ENCODE measurements at regions not wholly inside any gene's neighbourhood (a gene's known extent, or its start where the extent isn't known, plus 50 kb on each side); places are given as distances from the start of the nearest gene placed in this dataset.

- TF ChIP-seq CTCF (IDR thresholded peaks at IDR 0.05; ENCODE audit: poor library complexity): no peak
- no peak for TF ChIP-seq EZH2 (IDR thresholded peaks at IDR 0.05; ENCODE audit: borderline replicate concordance)
These were observed 523.8 kb upstream of the FAT3 start for GRCh38 chr11:91700854-91701253.

Data from hepatocyte (in vitro differentiated cells).